Neuron (in vitro differentiated cells): ENCODE measurements at regions not wholly inside any gene's neighbourhood (a gene's known extent, or its start where the extent isn't known, plus 50 kb on each side); places are given as distances from the start of the nearest gene placed in this dataset.
"Not testable (repeated sequence)": the region's sequence is repeated elsewhere in the genome, so short reads cannot be mapped to it uniquely, and the experiment has no call there.

ENCODE experiments used
- H2AFZ ChIP-seq: one replicate; pipeline ENCODE4 v1.6.1; 2013; ENCODE audit warnings: low read depth, mild to moderate bottlenecking, inconsistent platforms, low read length, moderate library complexity
- H3K27me3 ChIP-seq: one replicate; pipeline ENCODE4 v1.6.1; 2013; ENCODE audit warnings: low read length; ENCODE audit not compliant: insufficient read depth
- H3K36me3 ChIP-seq: one replicate; pipeline ENCODE4 v1.6.1; 2013; ENCODE audit warnings: low read length; ENCODE audit not compliant: insufficient read depth
- H3K4me1 ChIP-seq: one replicate; pipeline ENCODE4 v1.6.1; 2013; ENCODE audit warnings: low read length; ENCODE audit not compliant: insufficient read depth
- H3K4me3 ChIP-seq: 2 replicates; pipeline ENCODE4 v1.5.1; 2013; ENCODE audit warnings: mild to moderate bottlenecking, low read length, moderate library complexity
- H3K9me3 ChIP-seq: one replicate; pipeline ENCODE4 v1.6.1; 2013; ENCODE audit warnings: low read length

- H3K27me3 ChIP-seq, result no peaks in the 10 kb centered on the region
- no peaks in the 10 kb centered on the region for H3K36me3 ChIP-seq
- H2AFZ ChIP-seq, result no peak overlapping the region
- no peaks in the 10 kb centered on the region for H3K9me3 ChIP-seq
- H3K4me1 ChIP-seq, result no peaks in the 10 kb centered on the region
- no peak overlapping the region for H3K4me3 ChIP-seq
Measured at GRCh38 chr1:72394457-72394856, 112.1 kb upstream of the NEGR1 start.

- H3K9me3 ChIP-seq, result no peaks in the 10 kb centered on the region
- H3K36me3 ChIP-seq, result no peaks in the 10 kb centered on the region
- no peaks in the 10 kb centered on the region for H3K4me1 ChIP-seq
- H3K4me3 ChIP-seq, result no peak overlapping the region
- no peaks in the 10 kb centered on the region for H3K27me3 ChIP-seq
- no peak overlapping the region for H2AFZ ChIP-seq
Measured at GRCh38 chr1:72379072-72379471, 96.7 kb upstream of the NEGR1 start.

DNA sequence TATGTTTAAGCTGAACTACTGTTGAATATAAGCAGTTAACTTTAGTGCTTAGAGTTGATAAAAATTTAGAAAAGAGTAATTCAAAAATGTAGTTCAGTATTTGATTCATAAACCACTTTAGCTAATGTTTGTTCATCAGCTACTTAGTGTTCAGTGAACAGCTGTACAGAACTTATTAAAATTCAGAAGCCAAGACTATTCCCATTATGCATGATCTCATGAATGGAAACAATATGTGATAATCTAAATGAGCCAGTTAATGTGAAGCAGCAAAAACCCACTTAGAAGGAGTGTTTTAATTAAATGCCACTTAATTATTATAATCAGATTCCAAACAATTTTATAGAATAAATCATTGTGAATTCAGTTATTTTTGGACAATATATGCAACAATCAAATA, 92.9 kb upstream of the NEGR1 start:
- no peaks in the 10 kb centered on the region for H3K9me3 ChIP-seq
- H3K36me3 ChIP-seq, result no peaks in the 10 kb centered on the region

GRCh38 chr1:72371259-72372035, 89.1 kb upstream of the NEGR1 start:
- Histone ChIP-seq H3K36me3 (no peaks in the 10 kb centered on the region), H2AFZ (no peak overlapping the region), H3K4me3 (no peak overlapping the region), H3K4me1 (peaks cover 9% of the 10 kb centered on the region), H3K9me3 (no peaks in the 10 kb centered on the region), H3K27me3 (no peaks in the 10 kb centered on the region)

More for the DNA sequence above, 92.9 kb upstream of the NEGR1 start:
- H3K4me3 ChIP-seq, result no peak overlapping the region
- peaks cover 9% of the 10 kb centered on the region for H3K4me1 ChIP-seq
- no peaks in the 10 kb centered on the region for H3K27me3 ChIP-seq
- no peak overlapping the region for H2AFZ ChIP-seq

DNA sequence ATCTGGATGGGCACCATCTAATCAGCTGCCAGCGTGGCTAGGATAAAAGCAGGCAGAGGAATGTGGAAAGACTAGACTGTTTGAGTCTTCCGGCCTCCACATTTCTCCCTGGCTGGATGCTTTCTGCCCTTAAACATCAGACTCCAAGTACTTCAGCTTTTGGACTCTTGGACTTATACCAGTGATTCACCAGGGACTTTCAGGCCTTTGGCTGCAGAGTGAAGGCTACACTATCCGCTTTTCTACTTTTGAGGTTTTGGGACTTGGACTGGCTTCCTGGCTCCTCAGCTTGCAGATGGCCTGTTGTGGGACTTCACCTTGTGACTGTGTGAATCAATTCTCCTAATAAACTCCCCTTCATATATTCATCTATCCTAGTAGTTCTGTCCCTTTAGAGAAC, 88.5 kb upstream of the NEGR1 start:
- H3K9me3 ChIP-seq, H3K4me1 ChIP-seq, H3K27me3 ChIP-seq, H3K4me3 ChIP-seq, H2AFZ ChIP-seq, H3K36me3 ChIP-seq: not testable (repeated sequence)

DNA sequence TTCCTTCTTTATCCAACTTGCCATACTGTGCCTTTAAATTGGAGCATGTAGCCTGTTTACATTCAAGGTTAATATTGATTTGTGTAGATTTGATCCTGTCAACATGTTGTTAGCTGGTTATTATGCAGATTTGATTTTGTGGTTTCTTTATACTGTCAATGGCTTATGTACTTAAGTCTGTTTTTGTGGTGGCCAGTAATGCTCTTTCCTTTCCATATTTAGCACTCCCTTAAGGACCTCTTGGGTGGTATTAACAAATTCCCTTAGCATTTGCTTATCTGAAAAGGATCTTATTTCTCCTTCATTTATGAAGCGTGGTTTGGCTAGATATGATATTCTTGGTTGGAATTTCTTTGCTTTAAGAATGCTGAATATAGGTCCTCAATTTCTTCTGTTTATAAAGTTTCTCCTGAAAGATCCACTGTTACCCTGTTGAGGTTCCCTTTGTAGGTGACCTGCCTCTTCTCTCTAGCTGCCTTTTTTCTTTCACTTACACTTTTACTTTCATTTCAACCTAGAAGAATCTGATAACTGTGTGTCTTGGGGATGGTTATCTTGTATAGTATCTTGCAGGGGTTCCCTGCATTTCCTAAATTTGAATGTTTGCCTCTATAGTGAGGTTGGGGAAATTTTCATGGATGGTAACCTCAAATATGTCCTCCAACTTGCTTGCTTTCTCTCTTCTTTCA, 86.9 kb upstream of the NEGR1 start:
- H3K4me1 ChIP-seq, result peaks cover 9% of the 10 kb centered on the region
- no peaks in the 10 kb centered on the region for H3K27me3 ChIP-seq
- H3K4me3 ChIP-seq, result no peak overlapping the region
- no peaks in the 10 kb centered on the region for H3K9me3 ChIP-seq
- no peaks in the 10 kb centered on the region for H3K36me3 ChIP-seq
- no peak overlapping the region for H2AFZ ChIP-seq

DNA sequence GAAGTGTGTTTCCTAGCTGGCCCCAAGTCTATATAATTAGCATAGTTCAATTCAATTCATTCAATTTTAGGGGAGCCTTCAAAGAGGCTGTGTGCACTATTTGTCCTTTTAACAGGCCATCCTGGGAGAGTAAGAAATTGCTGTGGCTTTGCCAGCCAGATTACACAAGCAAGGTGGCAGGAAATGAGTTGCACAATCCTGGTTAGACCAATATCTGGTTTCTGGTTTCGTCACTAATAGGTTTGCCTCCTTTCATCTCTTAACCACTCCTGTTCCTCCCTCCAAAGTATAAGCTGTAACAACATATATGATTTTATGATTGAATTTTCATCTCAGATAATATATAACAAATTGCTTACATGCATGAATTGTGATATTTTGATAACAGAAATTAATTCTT, 84.1 kb upstream of the NEGR1 start:
- no peaks in the 10 kb centered on the region for H3K36me3 ChIP-seq
- H2AFZ ChIP-seq, result no peak overlapping the region
- H3K9me3 ChIP-seq, result no peaks in the 10 kb centered on the region
- no peak overlapping the region for H3K4me3 ChIP-seq
- H3K4me1 ChIP-seq, result peaks cover 4% of the 10 kb centered on the region
- H3K27me3 ChIP-seq, result no peaks in the 10 kb centered on the region

DNA sequence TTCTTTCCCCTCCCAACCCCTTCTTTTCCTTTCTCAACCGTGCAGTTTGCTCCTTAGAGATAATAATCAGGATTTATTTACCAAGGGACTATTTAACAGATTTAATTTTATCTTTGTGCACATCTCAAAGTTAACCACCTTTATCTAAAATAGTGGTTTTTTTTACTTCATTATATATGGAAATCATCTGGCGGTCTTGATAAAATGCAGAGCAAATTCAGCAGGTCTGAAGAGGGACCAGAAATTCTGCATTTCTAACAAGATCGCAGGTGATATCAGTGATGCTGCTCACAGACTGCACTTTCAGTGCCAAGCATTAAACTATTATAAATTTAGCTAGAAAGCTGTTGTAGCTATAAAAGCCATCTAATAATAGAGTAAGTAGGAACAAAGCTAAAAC, 83.4 kb upstream of the NEGR1 start:
- H3K27me3 ChIP-seq, result no peaks in the 10 kb centered on the region
- no peak overlapping the region for H2AFZ ChIP-seq
- H3K4me3 ChIP-seq, result no peak overlapping the region
- no peaks in the 10 kb centered on the region for H3K36me3 ChIP-seq
- no peaks in the 10 kb centered on the region for H3K4me1 ChIP-seq
- H3K9me3 ChIP-seq, result no peaks in the 10 kb centered on the region

DNA sequence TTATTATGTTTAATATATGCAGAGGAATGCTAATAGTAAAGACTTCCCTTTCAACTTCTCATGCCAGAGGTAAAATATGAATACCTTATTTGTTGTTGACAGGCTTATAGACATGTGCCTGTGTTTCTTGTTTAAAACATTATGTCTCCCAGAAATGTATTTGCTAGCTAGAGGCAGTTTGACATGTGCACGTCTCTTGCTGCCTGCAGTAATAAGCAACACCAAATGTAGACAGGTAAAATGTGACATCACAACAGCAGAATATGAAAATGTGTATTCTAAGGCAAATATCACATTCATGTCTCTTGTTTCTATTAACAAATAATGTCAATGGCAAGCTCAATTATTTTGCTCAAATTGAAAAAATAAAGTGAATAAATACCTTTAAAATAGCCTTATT, 80.2 kb upstream of the NEGR1 start:
- Histone ChIP-seq H3K9me3 (no peaks in the 10 kb centered on the region), H3K4me3 (no peak overlapping the region), H3K4me1 (no peaks in the 10 kb centered on the region)

GRCh38 chr1:72357411-72357810, 75.1 kb upstream of the NEGR1 start:
- no peak overlapping the region for H2AFZ ChIP-seq
- no peaks in the 10 kb centered on the region for H3K27me3 ChIP-seq
- H3K9me3 ChIP-seq, result no peaks in the 10 kb centered on the region
- no peaks in the 10 kb centered on the region for H3K4me1 ChIP-seq
- no peaks in the 10 kb centered on the region for H3K36me3 ChIP-seq
- H3K4me3 ChIP-seq, result no peak overlapping the region

More for the DNA sequence above, 80.2 kb upstream of the NEGR1 start:
- no peaks in the 10 kb centered on the region for H3K36me3 ChIP-seq
- no peaks in the 10 kb centered on the region for H3K27me3 ChIP-seq
- no peak overlapping the region for H2AFZ ChIP-seq

- Histone ChIP-seq H3K4me1 (no peaks in the 10 kb centered on the region), H3K36me3 (no peaks in the 10 kb centered on the region), H3K4me3 (no peak overlapping the region), H2AFZ (no peak overlapping the region), H3K27me3 (no peaks in the 10 kb centered on the region), H3K9me3 (no peaks in the 10 kb centered on the region)
Measured at GRCh38 chr1:72355899-72356298, 73.6 kb upstream of the NEGR1 start.

DNA sequence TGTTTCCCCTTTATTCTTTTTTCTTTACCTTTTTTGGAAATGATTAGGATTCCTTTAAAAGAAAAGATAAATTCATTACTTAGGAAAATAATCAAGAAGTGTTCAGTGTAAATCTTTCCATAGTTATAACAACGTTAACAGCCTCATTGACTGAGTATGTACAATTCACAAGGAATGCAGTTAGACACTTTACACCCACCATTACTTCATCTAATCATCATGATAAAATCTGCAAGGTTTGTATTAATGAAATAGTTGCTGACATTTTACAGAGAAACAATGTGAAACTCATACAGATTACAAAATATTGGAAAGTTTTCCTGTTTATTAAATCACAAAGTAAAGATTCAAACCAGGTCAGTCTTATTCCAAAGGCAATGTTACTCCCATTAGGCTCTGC, 59.3 kb upstream of the NEGR1 start:
- Histone ChIP-seq H3K36me3 (no peaks in the 10 kb centered on the region), H3K4me3 (no peak overlapping the region), H3K9me3 (no peaks in the 10 kb centered on the region), H3K27me3 (no peaks in the 10 kb centered on the region), H3K4me1 (no peaks in the 10 kb centered on the region), H2AFZ (no peak overlapping the region)

DNA sequence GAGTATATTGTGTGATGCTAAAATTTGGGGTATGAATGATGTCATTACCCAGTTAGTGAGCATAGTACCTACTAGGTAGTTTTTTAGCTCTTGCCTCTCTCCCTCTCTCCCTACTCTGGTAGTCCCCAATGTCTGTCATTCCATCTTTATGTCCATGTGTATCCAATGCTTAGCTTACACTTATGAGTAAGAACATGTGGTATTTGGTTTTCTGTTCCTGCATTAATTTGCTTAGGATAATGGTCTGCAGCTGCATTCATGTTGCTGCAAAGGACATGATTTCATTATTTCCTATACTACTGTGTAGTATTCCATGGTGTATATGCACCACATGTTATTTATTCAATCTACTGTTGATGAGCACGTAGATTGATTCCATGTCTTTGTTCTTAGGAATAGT, 54.4 kb upstream of the NEGR1 start:
- no peaks in the 10 kb centered on the region for H3K4me1 ChIP-seq
- H3K27me3 ChIP-seq, result no peaks in the 10 kb centered on the region
- no peaks in the 10 kb centered on the region for H3K9me3 ChIP-seq
- no peaks in the 10 kb centered on the region for H3K36me3 ChIP-seq
- H3K4me3 ChIP-seq, result no peak overlapping the region
- no peak overlapping the region for H2AFZ ChIP-seq
